K562 (cell line): ENCODE measurements at regions not wholly inside any gene's neighbourhood (a gene's known extent, or its start where the extent isn't known, plus 50 kb on each side); places are given as distances from the start of the nearest gene placed in this dataset.

Experiments used
- FOXP1 ChIP-seq: sonication (generic); formaldehyde crosslinking; IDR thresholded peaks from 2 replicates; pipeline ENCODE4 v1.8.0; 2022; ENCODE audit warnings: mild to moderate bottlenecking, missing genetic modification reagents
- POLR2A ChIP-seq: fragments of 450-650 bp; conservative IDR thresholded peaks from 2 replicates; pipeline ENCODE4 v1.6.1; 2016
- POLR2AphosphoS5 ChIP-seq: IDR thresholded peaks from 2 replicates; pipeline ENCODE4 v1.6.1; 2011; ENCODE audit warnings: mild to moderate bottlenecking, low read depth, low read length, moderate library complexity; ENCODE audit not compliant: control insufficient read depth, insufficient read depth
- TF ChIP-seq, protein P1 (sequence below), 3 experiments: IDR thresholded peaks in 2 of 3; conservative IDR thresholded peaks in 1 of 3; 2 replicates each; pipeline ENCODE4 v1.5.1; 2011 to 2012; ENCODE audit warnings: low read length in 3 of 3, mild to moderate bottlenecking in 3 of 3, control low read depth in 2 of 3, improper control_type of control experiment in 1 of 3, inconsistent platforms in 1 of 3, low read depth in 1 of 3, mixed read lengths in 1 of 3, moderate library complexity in 1 of 3; ENCODE audit not compliant: insufficient read depth in 2 of 3

DNA sequence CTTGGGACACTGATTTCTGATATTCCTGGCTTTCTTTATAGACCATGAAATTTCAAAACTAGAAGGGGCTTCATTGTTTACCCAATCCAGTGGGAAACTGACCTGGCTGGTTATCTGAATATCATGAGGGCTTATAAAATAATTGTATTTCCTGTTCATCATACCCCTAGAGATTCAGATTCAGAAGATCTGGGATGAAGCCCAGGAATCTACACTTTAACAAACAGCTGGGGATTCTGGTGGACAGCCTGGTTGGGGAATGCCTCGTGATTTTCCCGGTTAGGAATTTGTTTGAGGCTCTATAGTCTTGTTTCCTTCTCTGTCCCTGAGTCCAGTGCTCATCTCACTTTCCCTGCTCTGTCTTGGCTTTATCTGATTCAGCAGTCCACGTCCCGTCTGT lies 110.3 kb downstream of the ADRA2A start:
- TF ChIP-seq POLR2A (no peak), FOXP1 (CRISPR knock-in tag) (no peak), POLR2AphosphoS5 (no peak)
- TF ChIP-seq, protein P1, sequence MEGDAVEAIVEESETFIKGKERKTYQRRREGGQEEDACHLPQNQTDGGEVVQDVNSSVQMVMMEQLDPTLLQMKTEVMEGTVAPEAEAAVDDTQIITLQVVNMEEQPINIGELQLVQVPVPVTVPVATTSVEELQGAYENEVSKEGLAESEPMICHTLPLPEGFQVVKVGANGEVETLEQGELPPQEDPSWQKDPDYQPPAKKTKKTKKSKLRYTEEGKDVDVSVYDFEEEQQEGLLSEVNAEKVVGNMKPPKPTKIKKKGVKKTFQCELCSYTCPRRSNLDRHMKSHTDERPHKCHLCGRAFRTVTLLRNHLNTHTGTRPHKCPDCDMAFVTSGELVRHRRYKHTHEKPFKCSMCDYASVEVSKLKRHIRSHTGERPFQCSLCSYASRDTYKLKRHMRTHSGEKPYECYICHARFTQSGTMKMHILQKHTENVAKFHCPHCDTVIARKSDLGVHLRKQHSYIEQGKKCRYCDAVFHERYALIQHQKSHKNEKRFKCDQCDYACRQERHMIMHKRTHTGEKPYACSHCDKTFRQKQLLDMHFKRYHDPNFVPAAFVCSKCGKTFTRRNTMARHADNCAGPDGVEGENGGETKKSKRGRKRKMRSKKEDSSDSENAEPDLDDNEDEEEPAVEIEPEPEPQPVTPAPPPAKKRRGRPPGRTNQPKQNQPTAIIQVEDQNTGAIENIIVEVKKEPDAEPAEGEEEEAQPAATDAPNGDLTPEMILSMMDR (IDR thresholded peaks at IDR 0.05 in 2 of 3, conservative IDR thresholded peaks at IDR 0.05 in 1 of 3; ENCODE audit: insufficient read depth in 2 of 3, low read depth in 1 of 3, low read length in 3 of 3), result no peak
